ENCODE measurements at regions not wholly inside any gene's neighbourhood (a gene's known extent, or its start where the extent isn't known, plus 50 kb on each side); places are given as distances from the start of the nearest gene placed in this dataset.

DNA sequence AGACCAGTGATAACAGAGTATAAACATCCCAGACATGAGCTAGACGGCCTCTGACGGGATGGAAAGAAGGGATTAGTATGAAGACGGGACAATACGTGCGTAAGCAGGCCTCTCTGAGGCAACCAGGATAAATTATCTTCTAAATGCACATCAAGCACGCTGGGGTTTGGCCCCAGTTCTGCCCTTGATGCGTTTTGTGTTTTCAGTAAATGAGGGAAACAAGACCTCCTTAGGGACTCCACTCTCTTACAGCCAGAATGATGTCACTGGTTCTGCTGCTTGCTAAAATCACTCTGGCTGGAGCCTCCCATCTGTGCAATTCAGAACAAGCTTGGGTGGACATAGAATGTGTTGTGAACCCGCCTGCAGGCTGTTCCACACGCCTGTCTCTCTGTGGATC lies 156.0 kb upstream of the MCTP2 start:
- no peak for ATAC-seq (ENCODE audit: low read depth)
- no peaks in the 10 kb centered on the region for H3K9me3 Mint-ChIP-seq
- TF ChIP-seq, protein P1, sequence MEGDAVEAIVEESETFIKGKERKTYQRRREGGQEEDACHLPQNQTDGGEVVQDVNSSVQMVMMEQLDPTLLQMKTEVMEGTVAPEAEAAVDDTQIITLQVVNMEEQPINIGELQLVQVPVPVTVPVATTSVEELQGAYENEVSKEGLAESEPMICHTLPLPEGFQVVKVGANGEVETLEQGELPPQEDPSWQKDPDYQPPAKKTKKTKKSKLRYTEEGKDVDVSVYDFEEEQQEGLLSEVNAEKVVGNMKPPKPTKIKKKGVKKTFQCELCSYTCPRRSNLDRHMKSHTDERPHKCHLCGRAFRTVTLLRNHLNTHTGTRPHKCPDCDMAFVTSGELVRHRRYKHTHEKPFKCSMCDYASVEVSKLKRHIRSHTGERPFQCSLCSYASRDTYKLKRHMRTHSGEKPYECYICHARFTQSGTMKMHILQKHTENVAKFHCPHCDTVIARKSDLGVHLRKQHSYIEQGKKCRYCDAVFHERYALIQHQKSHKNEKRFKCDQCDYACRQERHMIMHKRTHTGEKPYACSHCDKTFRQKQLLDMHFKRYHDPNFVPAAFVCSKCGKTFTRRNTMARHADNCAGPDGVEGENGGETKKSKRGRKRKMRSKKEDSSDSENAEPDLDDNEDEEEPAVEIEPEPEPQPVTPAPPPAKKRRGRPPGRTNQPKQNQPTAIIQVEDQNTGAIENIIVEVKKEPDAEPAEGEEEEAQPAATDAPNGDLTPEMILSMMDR (IDR thresholded peaks at IDR 0.05) = no peak
- H3K4me3 Mint-ChIP-seq = no peak overlapping the region
- no peaks in the 10 kb centered on the region for H3K36me3 Mint-ChIP-seq (ENCODE audit: low read depth)
- DNase-seq = no peak
- no peak overlapping the region for H3K27ac Mint-ChIP-seq
- intact Hi-C loops (cut with micrococcal nuclease) = no loop called here
- H3K4me1 Mint-ChIP-seq = no peaks in the 10 kb centered on the region
- CTCF ChIA-PET = no interaction called here
- H3K27me3 Mint-ChIP-seq = no peaks in the 10 kb centered on the region
- POLR2A ChIA-PET = no interaction called here

DNA sequence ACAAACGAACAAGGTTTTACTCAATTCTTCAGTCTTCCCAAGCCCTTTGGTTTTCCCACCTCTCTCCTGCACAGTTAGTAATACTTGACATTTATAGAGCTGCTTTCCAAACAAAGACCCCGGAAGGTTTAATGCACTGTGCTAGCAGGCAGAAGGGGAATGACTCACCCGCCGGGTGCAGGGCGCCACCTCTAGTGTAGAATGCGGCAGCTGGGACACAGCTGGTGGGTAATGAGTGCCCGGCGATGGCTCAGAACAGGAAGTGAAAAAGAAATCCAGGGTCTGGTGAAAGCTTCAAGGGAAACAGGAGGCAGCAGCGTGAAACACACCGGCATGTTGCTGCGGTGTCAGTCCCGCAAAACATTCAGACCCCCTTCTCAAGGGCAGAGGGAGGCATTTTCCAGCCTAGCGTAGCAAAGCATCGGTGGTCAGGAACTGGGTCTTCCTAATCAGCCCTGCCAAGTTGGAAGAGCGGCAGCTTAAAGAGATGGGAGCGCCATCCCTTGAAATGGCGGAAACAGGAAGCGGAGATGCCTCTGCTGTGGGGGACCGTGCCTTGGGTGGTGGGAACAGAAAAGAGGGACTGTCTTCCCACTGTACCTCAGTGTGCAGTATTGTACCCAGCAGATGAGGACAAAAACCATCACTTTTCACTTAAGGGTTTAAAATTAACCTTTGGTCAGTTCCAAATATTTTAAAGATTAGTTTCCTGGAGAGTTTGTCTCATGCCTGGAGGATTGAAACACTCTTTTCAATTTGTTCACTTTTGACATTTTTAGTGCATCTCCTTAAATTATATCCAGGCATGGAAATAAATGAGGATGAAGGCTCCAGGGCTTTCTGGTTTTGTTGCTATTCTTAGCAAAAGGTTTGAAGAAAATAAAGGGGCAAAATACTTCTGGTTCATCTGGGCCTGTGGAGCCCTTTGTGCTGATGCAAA lies 160.7 kb upstream of the MCTP2 start:
- Mint-ChIP-seq H3K4me3 (no peak overlapping the region), H3K27ac (no peak overlapping the region), H3K27me3 (no peaks in the 10 kb centered on the region), H3K9me3 (peaks cover 5% of the 10 kb centered on the region), H3K4me1 (no peaks in the 10 kb centered on the region), H3K36me3 (ENCODE audit: low read depth) (no peaks in the 10 kb centered on the region)
- POLR2A ChIA-PET = no interaction called here
- intact Hi-C loops (cut with micrococcal nuclease) = no loop called here
- no peak for DNase-seq
- no peak for ATAC-seq (ENCODE audit: low read depth)
- CTCF ChIA-PET = no interaction called here
- TF ChIP-seq, protein P1 (IDR thresholded peaks at IDR 0.05) = no peak

DNA sequence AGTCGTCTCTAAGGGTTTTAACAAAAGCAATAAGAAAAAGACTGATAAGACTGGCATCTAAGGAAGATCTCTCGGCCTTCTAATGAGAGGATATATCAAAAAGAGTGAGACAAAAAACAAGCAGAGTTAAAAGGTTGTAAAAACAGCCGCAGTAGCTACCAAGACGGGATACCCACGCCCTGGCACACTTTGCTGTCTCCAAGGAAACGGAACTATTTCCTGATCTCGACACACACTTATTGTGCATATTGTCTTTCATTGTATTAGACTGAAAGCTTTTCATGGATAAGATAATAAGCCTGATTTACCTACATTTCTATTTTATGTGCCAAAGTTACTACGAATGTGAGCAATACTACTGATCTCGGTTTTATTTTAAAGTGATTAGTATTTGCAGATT lies 161.5 kb upstream of the MCTP2 start:
- Mint-ChIP-seq H3K9me3 (peaks cover 5% of the 10 kb centered on the region), H3K27me3 (no peaks in the 10 kb centered on the region), H3K36me3 (ENCODE audit: low read depth) (no peaks in the 10 kb centered on the region), H3K4me3 (no peak overlapping the region), H3K27ac (no peak overlapping the region), H3K4me1 (no peaks in the 10 kb centered on the region)
- ChIA-PET POLR2A (no interaction called here), CTCF (no interaction called here)
- TF ChIP-seq, protein P1 (IDR thresholded peaks at IDR 0.05) = no peak
- no peak for ATAC-seq (ENCODE audit: low read depth)
- no peak for DNase-seq
- intact Hi-C loops (cut with micrococcal nuclease) = no loop called here

DNA sequence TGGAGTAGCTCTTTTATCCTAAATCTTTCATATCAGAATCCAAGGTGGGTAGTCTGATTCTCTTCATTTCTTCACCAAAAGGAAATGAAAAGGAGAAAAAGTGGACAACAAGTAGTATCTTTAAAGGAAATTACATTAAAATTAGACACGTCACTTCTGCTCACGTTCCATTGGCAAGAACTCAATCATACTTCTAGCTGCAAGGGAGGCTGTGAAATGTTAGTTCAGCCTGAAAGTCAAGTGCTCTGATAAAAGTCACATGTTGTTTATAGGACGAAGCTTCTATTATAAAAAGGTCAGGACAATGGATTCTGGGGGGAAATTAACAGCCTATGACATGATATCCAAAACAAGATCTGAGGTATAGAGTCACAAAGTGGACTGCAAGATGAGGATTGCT lies 164.6 kb upstream of the MCTP2 start:
- Mint-ChIP-seq H3K27me3 (peaks cover 1% of the 10 kb centered on the region), H3K4me3 (no peak overlapping the region), H3K27ac (no peak overlapping the region), H3K36me3 (ENCODE audit: low read depth) (no peaks in the 10 kb centered on the region), H3K9me3 (peaks cover 5% of the 10 kb centered on the region), H3K4me1 (no peaks in the 10 kb centered on the region)
- DNase-seq (no peak), ATAC-seq (ENCODE audit: low read depth) (no peak)
- ChIA-PET POLR2A (no interaction called here), CTCF (no interaction called here)
- TF ChIP-seq, protein P1 (IDR thresholded peaks at IDR 0.05) = no peak
- intact Hi-C loops (cut with micrococcal nuclease) = no loop called here

DNA sequence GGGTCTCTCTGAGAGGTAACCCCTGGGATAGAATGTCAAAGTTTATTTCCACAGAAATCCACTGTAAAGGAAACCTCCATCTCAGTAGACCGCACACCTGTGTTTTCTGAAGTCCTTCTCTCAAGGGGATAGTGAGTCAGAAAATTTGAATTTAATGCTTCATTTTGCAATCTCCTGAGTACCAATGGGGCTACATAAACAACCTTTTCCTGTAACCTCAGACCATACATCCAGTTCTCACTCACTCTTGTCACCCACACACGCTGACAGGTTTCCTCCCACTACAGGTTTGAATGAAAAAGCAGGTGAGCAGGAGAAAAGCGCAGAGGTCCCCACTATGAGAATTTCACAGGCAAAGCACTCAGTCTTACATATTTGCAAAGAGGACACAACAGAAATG lies 165.3 kb upstream of the MCTP2 start:
- TF ChIP-seq, protein P1 (IDR thresholded peaks at IDR 0.05) = no peak
- Mint-ChIP-seq H3K27me3 (peaks cover 1% of the 10 kb centered on the region), H3K4me3 (no peak overlapping the region), H3K27ac (no peak overlapping the region), H3K36me3 (ENCODE audit: low read depth) (no peaks in the 10 kb centered on the region), H3K9me3 (peaks cover 5% of the 10 kb centered on the region), H3K4me1 (no peaks in the 10 kb centered on the region)
- CTCF ChIA-PET = no interaction called here
- DNase-seq (no peak), ATAC-seq (ENCODE audit: low read depth) (no peak)
- POLR2A ChIA-PET = no interaction called here
- intact Hi-C loops (cut with micrococcal nuclease) = no loop called here

Data from activated B cell treated with CpG ODN at 0.5 μM for 24 hours (primary cell).